GM10266 (cell line): ENCODE measurements at regions not wholly inside any gene's neighbourhood (a gene's known extent, or its start where the extent isn't known, plus 50 kb on each side); places are given as distances from the start of the nearest gene placed in this dataset.
"Not testable (repeated sequence)": the region's sequence is repeated elsewhere in the genome, so short reads cannot be mapped to it uniquely, and the experiment has no call there.

Source experiments
- DNase-seq: peaks from one replicate; pipeline ENCODE4 v3.0.0; 2012; ENCODE audit errors: extremely low spot score
- CTCF ChIP-seq: IDR thresholded peaks from 2 replicates; pipeline ENCODE4 v1.5.1; 2012; ENCODE audit warnings: mild to moderate bottlenecking, low read depth; ENCODE audit not compliant: control insufficient read depth, insufficient read depth; ENCODE audit errors: missing control alignments

DNA sequence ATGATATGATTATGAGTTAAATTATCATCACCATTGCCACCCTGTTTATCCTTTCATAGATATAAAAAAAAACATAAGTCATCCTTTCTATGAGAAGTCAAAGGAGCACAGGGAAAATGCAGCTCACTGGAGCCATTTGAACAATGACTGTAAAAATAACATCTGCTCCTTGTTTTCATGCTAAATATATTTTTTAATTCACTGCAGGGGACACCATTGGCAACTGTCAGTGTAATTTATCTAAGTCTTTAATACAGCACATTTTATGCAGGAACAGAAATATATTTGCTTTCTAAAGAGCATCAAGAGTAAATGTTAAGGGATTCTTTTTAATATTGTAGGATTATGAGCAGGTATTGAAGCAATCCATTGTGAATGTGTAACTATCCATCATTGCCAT lies 371.3 kb downstream of the ZBBX start:
- TF ChIP-seq CTCF: no peak
- DNase-seq: no peak

DNA sequence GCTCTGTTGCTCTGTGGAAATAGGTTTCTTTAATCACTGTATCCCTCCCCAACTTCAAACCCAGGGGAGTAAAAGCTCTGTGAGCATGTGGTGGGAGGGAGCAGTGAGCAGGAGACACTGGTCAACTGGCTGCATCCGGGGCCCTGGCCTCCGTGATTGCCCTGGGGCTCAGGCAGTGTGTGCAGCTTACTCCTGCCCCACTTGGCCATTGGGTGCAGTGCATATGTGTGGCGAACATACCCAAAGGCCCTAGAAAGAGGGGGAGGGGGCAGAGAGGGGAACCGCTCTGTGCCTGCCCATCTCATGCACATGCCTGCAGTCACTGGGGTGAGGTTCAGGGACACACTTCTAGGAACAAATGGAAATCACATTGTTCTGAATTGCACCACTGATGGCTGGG lies 378.7 kb downstream of the ZBBX start:
- no peak for TF ChIP-seq CTCF
- DNase-seq: no peak

DNA sequence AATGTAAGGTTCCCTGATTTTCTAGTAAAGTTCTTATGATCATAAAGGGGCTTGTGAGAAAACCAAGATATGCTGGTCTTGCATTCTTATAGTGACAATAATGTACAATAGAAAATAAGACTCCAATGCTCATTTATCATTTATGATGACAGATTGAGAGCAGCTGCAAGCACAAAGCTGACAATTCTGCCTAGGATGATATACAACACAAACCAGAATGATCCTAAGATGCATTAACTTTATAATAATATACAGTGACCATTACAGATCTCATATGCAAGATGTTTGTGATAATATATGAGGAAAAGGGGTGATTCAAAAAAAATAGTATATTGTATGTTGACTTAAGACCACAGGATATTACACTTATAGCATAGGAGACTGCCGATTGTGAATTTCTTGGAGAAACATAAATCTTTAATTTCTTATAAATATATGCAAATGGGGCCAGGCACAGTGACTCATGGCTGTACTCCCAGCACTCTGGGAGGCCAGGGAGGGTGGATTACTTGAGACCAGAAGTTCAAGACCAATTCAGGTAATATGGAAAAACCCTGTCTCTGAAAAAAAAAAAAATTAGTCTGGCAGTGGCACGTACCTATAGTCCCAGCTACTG lies 387.0 kb downstream of the ZBBX start:
- DNase-seq: no peak
- TF ChIP-seq CTCF: no peak

DNA sequence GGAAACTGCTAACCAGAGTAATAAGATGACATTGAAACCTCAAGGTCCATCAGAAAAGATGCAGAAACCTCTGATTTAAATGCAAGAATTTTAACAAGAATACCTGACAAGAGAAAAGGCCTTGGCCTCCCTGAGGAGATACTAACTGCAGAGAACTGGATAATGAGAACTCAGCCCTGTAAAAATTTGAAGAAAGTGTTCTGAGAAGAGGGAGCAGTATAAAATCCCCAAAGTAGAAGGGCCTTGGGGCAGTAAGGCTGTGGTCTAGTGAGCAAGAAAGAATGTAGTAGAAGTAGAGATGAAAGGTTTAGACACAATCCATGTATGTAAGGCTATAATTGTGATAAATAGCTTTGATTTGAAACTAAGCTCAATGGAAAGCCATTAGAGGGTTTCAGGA lies 394.1 kb downstream of the ZBBX start:
- DNase-seq: no peak
- TF ChIP-seq CTCF: no peak

GRCh38 chr3:166975796-166976195 lies 404.3 kb downstream of the ZBBX start:
- not testable (repeated sequence) for DNase-seq

- DNase-seq: not testable (repeated sequence)
Measured at GRCh38 chr3:166967714-166968113, 412.4 kb downstream of the ZBBX start.

DNA sequence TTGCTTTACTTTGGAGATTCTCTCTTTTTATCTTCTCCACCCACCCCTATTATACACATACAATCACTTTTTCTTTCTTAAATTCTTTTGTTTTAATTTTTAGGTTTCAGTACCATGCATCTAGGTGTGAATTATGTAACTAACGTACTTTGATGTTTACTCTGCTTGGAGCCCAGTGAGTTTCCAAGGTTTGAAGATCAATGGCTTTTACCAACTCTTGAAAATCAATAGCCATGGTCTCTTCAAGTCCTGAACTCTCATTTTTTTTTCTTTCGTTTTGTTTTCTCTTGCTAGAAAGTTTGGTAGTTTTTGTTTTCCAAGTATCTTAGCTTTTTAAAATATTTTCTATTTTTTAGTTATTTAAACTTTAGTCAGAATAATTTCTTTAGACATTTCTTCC lies 417.2 kb downstream of the ZBBX start:
- TF ChIP-seq CTCF: no peak
- no peak for DNase-seq

DNA sequence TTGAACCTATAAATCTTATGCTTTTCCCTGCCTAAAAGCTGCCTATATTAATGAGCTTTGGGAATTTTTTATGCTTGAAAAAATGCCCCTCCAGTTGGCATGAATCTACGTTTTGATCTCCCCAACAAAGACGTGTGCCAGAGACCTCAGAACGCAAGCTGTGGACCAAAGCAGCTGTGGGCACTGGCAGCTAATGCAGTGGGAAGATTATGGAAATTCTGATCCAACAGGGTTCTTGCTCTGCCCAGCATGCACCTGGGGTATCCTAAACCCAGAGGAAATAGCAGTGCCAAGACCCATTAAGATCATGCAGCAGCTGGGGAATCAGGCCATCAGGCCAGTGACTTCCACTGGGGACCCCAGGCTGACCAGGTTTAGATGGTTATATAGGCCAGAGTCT lies 423.0 kb downstream of the ZBBX start:
- no peak for TF ChIP-seq CTCF
- DNase-seq: no peak
